OCI-LY1 (cell line): ENCODE measurements at regions not wholly inside any gene's neighbourhood (a gene's known extent, or its start where the extent isn't known, plus 50 kb on each side); places are given as distances from the start of the nearest gene placed in this dataset.

Experiments
- H2AFZ ChIP-seq: fragments of 200-600 bp; sonication (generic), shearing (Covaris generic); 2 replicates; pipeline ENCODE4 v1.6.0; 2014; ENCODE audit warnings: antibody characterized with exemption, mild to moderate bottlenecking, low read length
- H3F3A ChIP-seq: fragments of 200-600 bp; sonication (generic), shearing (Covaris generic); 2 replicates; pipeline ENCODE4 v1.6.0; 2014; ENCODE audit warnings: mild to moderate bottlenecking, antibody characterized with exemption, low read length, moderate library complexity; ENCODE audit not compliant: insufficient read depth
- H3K27ac ChIP-seq: fragments of 200-600 bp; sonication (generic); 2 replicates; pipeline ENCODE4 v1.5.1; 2014; ENCODE audit warnings: low read length, mixed run types, mild to moderate bottlenecking, low read depth; ENCODE audit not compliant: poor library complexity, severe bottlenecking
- H3K27me3 ChIP-seq: fragments of 200-600 bp; sonication (generic); 2 replicates; pipeline ENCODE4 v1.6.0; 2014; ENCODE audit warnings: antibody characterized with exemption, mild to moderate bottlenecking, low read length, moderate library complexity; ENCODE audit not compliant: insufficient read depth
- H3K36me3 ChIP-seq: fragments of 200-600 bp; sonication (generic); 2 replicates; pipeline ENCODE4 v1.6.1; 2014; ENCODE audit warnings: mild to moderate bottlenecking, antibody characterized with exemption, low read length, moderate library complexity, mixed read lengths; ENCODE audit not compliant: insufficient read depth
- H3K4me1 ChIP-seq: fragments of 200-600 bp; sonication (generic); 2 replicates; pipeline ENCODE4 v1.5.1; 2014; ENCODE audit warnings: mild to moderate bottlenecking, low read length, moderate library complexity; ENCODE audit not compliant: insufficient read depth, severe bottlenecking
- H3K4me2 ChIP-seq: fragments of 200-600 bp; sonication (generic), shearing (Covaris generic); 2 replicates; pipeline ENCODE4 v1.6.1; 2014; ENCODE audit warnings: low read length
- H3K4me3 ChIP-seq: fragments of 200-600 bp; sonication (generic); 2 replicates; pipeline ENCODE4 v1.5.1; 2014; ENCODE audit warnings: low read length, low read depth, mild to moderate bottlenecking, mixed read lengths; ENCODE audit not compliant: poor library complexity, severe bottlenecking
- H3K79me2 ChIP-seq: fragments of 200-600 bp; shearing (Covaris generic); 2 replicates; pipeline ENCODE4 v1.6.1; 2016; ENCODE audit warnings: mixed run types, low read length, mixed read lengths; ENCODE audit not compliant: insufficient read depth
- H3K9ac ChIP-seq: fragments of 200-600 bp; sonication (generic), shearing (Covaris generic); 2 replicates; pipeline ENCODE4 v1.6.1; 2014; ENCODE audit warnings: mild to moderate bottlenecking, low read length, mixed read lengths
- H3K9me2 ChIP-seq: fragments of 200-600 bp; sonication (generic), shearing (Covaris generic); 2 replicates; pipeline ENCODE4 v1.6.1; 2014; ENCODE audit warnings: low read depth, mild to moderate bottlenecking, low read length, mixed read lengths
- H3K9me3 ChIP-seq: fragments of 200-600 bp; shearing (Covaris generic); 2 replicates; pipeline ENCODE4 v1.6.1; 2014; ENCODE audit warnings: low read length, mixed read lengths
- H4K20me1 ChIP-seq: fragments of 200-600 bp; sonication (generic), shearing (Covaris generic); 2 replicates; pipeline ENCODE4 v1.6.0; 2016; ENCODE audit warnings: mild to moderate bottlenecking, low read length; ENCODE audit not compliant: insufficient read depth
- CTCF ChIP-seq: fragments of 200-600 bp; sonication (generic), shearing (Covaris generic); IDR thresholded peaks from 2 replicates; pipeline ENCODE4 v1.5.1; 2017; ENCODE audit warnings: mild to moderate bottlenecking, antibody characterized with exemption, low read length, moderate library complexity, mixed read lengths
- EZH2 ChIP-seq: fragments of 200-600 bp; sonication (generic), shearing (Covaris generic); IDR thresholded peaks from 2 replicates; pipeline ENCODE4 v1.8.0; 2017; ENCODE audit warnings: borderline replicate concordance, mixed run types, mild to moderate bottlenecking, antibody characterized with exemption, low read length, moderate library complexity, mixed read lengths

GRCh38 chr13:47066226-47066625 is 169.4 kb upstream of the HTR2A start:
- TF ChIP-seq CTCF: no peak
- no peak for TF ChIP-seq EZH2
- H3K79me2 ChIP-seq: no peaks in the 10 kb centered on the region
- no peaks in the 10 kb centered on the region for H4K20me1 ChIP-seq
- no peaks in the 10 kb centered on the region for H3K9me2 ChIP-seq
- no peaks in the 10 kb centered on the region for H3K27me3 ChIP-seq
- no peak overlapping the region for H2AFZ ChIP-seq
- no peak overlapping the region for H3K4me2 ChIP-seq
- no peaks in the 10 kb centered on the region for H3K4me1 ChIP-seq
- H3K36me3 ChIP-seq: no peaks in the 10 kb centered on the region
- H3F3A ChIP-seq: no peaks in the 10 kb centered on the region
- H3K9me3 ChIP-seq: no peaks in the 10 kb centered on the region
- H3K27ac ChIP-seq: no peak overlapping the region
- H3K9ac ChIP-seq: no peak overlapping the region
- no peak overlapping the region for H3K4me3 ChIP-seq

- no peak overlapping the region for H3K4me2 ChIP-seq
- H2AFZ ChIP-seq: no peak overlapping the region
- no peaks in the 10 kb centered on the region for H3K27me3 ChIP-seq
- TF ChIP-seq EZH2: no peak
- TF ChIP-seq CTCF: no peak
- no peaks in the 10 kb centered on the region for H3K79me2 ChIP-seq
- no peaks in the 10 kb centered on the region for H3K9me3 ChIP-seq
- H3K4me1 ChIP-seq: no peaks in the 10 kb centered on the region
- no peaks in the 10 kb centered on the region for H3K9me2 ChIP-seq
- no peak overlapping the region for H3K27ac ChIP-seq
- H3K4me3 ChIP-seq: no peak overlapping the region
- no peaks in the 10 kb centered on the region for H3F3A ChIP-seq
- no peaks in the 10 kb centered on the region for H4K20me1 ChIP-seq
- no peak overlapping the region for H3K9ac ChIP-seq
- H3K36me3 ChIP-seq: no peaks in the 10 kb centered on the region
Observed at GRCh38 chr13:47064381-47064780, 167.5 kb upstream of the HTR2A start.

- Histone ChIP-seq H3K27me3 (no peaks in the 10 kb centered on the region), H3K79me2 (no peaks in the 10 kb centered on the region), H2AFZ (no peak overlapping the region), H3K4me2 (no peak overlapping the region), H3K9ac (no peak overlapping the region), H4K20me1 (no peaks in the 10 kb centered on the region), H3K9me3 (no peaks in the 10 kb centered on the region), H3K4me1 (no peaks in the 10 kb centered on the region), H3K4me3 (no peak overlapping the region), H3K36me3 (no peaks in the 10 kb centered on the region), H3F3A (no peaks in the 10 kb centered on the region), H3K27ac (no peak overlapping the region), H3K9me2 (no peaks in the 10 kb centered on the region)
- TF ChIP-seq CTCF: no peak
- TF ChIP-seq EZH2: no peak
Observed at GRCh38 chr13:47049276-47049989, 152.6 kb upstream of the HTR2A start.
